ENCODE measurements at regions not wholly inside any gene's neighbourhood (a gene's known extent, or its start where the extent isn't known, plus 50 kb on each side); places are given as distances from the start of the nearest gene placed in this dataset.

DNA sequence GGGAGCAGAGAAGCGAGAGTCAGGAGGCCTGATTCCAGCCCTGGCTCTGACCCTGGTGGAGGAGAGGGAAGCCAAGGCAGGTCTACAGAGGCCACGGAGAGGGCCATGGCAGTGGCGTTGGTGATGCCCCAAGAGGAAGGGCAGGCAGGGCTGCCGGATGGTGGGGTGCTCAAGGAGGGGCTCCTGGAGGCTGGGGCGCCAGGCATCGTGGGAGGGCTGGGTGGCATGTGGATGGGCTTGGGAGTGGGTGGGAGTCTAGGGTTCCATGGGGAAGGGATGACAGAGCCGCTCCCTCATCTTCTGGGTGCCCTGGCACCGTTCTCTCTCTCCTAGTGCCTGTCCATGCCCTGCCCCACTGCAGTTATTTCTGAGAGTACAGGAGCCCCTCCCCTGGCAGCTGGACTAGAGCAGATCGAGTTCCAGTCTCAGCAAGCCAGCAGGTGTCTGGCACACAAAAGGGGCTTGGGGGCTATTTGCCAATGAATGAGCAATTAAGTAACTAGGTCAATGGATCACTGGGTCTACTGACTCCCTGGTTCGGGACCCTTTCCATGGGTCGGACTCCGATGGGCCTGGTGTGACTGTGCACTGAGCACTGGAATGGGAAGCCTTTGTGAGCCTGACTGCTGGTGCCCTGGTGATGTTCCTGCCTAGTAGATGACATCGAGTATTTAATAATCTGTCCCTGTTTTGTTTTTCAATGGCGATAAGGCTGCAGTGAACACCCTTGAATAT, 570.0 kb downstream of the TBC1D22A start:
- no peak for TF ChIP-seq RAD21 (IDR thresholded peaks at IDR 0.05; ENCODE audit: low read length)
- TF ChIP-seq, protein P1, sequence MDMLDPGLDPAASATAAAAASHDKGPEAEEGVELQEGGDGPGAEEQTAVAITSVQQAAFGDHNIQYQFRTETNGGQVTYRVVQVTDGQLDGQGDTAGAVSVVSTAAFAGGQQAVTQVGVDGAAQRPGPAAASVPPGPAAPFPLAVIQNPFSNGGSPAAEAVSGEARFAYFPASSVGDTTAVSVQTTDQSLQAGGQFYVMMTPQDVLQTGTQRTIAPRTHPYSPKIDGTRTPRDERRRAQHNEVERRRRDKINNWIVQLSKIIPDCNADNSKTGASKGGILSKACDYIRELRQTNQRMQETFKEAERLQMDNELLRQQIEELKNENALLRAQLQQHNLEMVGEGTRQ (IDR thresholded peaks at IDR 0.05; ENCODE audit: low read depth, low read length), result no peak
- no peak for TF ChIP-seq POLR2A (IDR thresholded peaks at IDR 0.05; ENCODE audit: low read depth, low read length)
- no peak for TF ChIP-seq CTCF (conservative IDR thresholded peaks at IDR 0.05; ENCODE audit: low read depth, low read length)
- no peak for TF ChIP-seq RCOR1 (IDR thresholded peaks at IDR 0.05; ENCODE audit: insufficient replicate concordance, low read length)
- no peak for TF ChIP-seq SMC3 (IDR thresholded peaks at IDR 0.05; ENCODE audit: low read depth, low read length)
- no peak for TF ChIP-seq RFX5 (IDR thresholded peaks at IDR 0.05; ENCODE audit: low read depth, low read length)

Data from IMR-90 (cell line).